ENCODE measurements at regions not wholly inside any gene's neighbourhood (a gene's known extent, or its start where the extent isn't known, plus 50 kb on each side); places are given as distances from the start of the nearest gene placed in this dataset.

DNA sequence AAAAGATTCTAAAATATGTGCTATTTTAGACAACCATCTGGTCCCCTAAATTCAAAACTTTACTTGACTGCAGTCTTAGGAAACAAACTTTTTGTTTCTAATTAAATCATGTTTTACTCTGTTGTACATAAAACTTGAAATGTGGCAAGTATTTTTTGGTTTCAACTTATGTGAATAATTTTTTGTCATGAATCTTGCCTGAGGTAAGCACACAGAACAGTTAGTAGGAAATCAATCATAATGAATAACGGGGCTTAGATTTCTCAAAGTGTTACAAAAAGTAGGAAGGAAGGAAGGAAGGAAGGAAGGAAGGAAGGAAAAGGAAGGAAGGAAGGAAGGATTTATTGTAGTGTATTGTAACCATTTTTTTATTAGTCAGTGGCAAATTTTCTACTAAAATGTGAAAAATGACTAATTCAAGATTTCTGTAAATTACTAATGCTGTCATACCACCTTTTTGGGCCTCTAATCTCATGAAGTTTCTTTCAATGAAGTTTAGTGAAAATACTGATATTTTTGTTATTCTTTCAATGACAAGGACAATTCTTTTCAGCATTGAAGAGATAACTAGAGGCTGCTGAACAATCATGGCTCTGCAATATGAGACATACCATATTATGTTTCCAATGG is 1689.2 kb downstream of the OTOL1 start:
- TF ChIP-seq EZH2 (IDR thresholded peaks at IDR 0.05; ENCODE audit: borderline replicate concordance, low read length): no peak
- TF ChIP-seq, protein P1, sequence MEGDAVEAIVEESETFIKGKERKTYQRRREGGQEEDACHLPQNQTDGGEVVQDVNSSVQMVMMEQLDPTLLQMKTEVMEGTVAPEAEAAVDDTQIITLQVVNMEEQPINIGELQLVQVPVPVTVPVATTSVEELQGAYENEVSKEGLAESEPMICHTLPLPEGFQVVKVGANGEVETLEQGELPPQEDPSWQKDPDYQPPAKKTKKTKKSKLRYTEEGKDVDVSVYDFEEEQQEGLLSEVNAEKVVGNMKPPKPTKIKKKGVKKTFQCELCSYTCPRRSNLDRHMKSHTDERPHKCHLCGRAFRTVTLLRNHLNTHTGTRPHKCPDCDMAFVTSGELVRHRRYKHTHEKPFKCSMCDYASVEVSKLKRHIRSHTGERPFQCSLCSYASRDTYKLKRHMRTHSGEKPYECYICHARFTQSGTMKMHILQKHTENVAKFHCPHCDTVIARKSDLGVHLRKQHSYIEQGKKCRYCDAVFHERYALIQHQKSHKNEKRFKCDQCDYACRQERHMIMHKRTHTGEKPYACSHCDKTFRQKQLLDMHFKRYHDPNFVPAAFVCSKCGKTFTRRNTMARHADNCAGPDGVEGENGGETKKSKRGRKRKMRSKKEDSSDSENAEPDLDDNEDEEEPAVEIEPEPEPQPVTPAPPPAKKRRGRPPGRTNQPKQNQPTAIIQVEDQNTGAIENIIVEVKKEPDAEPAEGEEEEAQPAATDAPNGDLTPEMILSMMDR (IDR thresholded peaks at IDR 0.05; ENCODE audit: low read length): no peak
